ENCODE measurements at regions not wholly inside any gene's neighbourhood (a gene's known extent, or its start where the extent isn't known, plus 50 kb on each side); places are given as distances from the start of the nearest gene placed in this dataset.

- TF ChIP-seq FOSL1 (IDR thresholded peaks at IDR 0.05; ENCODE audit: insufficient read depth, low read depth, low read length) (no peak), CTCF (IDR thresholded peaks at IDR 0.05; ENCODE audit: control extremely low read depth in 1 of 3, insufficient read depth in 1 of 3, low read depth in 1 of 3, low read length in 3 of 3) (no peak), ATF3 (IDR thresholded peaks at IDR 0.05; ENCODE audit: insufficient read depth, low read depth, low read length) (no peak), POLR2A (IDR thresholded peaks at IDR 0.05; ENCODE audit: control extremely low read depth in 1 of 2, low read depth in 2 of 2, low read length in 2 of 2) (no peak), SIRT6 (IDR thresholded peaks at IDR 0.05; ENCODE audit: low read length) (no peak), GTF2F1 (IDR thresholded peaks at IDR 0.05; ENCODE audit: borderline replicate concordance, low read depth, low read length) (no peak), ATF2 (IDR thresholded peaks at IDR 0.05; ENCODE audit: low read length) (no peak), NRF1 (IDR thresholded peaks at IDR 0.05; ENCODE audit: low read depth, low read length) (no peak), SP2 (IDR thresholded peaks at IDR 0.05; ENCODE audit: low read length) (no peak), GABPA (IDR thresholded peaks at IDR 0.05; ENCODE audit: borderline replicate concordance, insufficient read depth, low read length) (no peak), RAD21 (IDR thresholded peaks at IDR 0.05 in 1 of 2, conservative IDR thresholded peaks at IDR 0.05 in 1 of 2; ENCODE audit: low read depth in 2 of 2, low read length in 2 of 2) (no peak), JUND (IDR thresholded peaks at IDR 0.05; ENCODE audit: low read length) (no peak), MAFK (IDR thresholded peaks at IDR 0.05; ENCODE audit: low read depth, low read length) (no peak)
These were observed 55.7 kb upstream of the ASAP2 start for GRCh38 chr2:9150906-9151305.

Data from H1 (cell line).